ENCODE measurements at regions not wholly inside any gene's neighbourhood (a gene's known extent, or its start where the extent isn't known, plus 50 kb on each side); places are given as distances from the start of the nearest gene placed in this dataset.
"Not testable (repeated sequence)": the region's sequence is repeated elsewhere in the genome, so short reads cannot be mapped to it uniquely, and the experiment has no call there.

DNA sequence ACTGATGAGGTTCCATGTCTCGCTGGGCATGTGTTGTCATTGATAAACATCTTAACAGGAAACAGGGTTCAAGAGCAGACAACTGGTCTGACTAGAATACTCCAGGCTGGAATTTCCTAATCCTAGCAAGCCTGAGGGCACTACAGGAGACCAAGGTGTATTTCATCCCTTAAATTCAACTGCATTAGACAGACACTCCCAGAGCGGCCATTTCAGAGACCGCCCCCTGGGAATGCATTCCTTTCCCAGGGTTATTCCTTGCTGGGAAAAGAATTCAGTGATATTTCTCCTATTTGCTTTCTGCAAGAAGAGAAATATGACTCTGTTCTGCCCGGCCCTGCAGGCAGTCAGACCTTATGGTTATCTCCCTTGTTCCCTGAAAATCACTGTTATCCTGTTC lies 383.1 kb upstream of the MBL2 start:
- TF ChIP-seq, protein P1, sequence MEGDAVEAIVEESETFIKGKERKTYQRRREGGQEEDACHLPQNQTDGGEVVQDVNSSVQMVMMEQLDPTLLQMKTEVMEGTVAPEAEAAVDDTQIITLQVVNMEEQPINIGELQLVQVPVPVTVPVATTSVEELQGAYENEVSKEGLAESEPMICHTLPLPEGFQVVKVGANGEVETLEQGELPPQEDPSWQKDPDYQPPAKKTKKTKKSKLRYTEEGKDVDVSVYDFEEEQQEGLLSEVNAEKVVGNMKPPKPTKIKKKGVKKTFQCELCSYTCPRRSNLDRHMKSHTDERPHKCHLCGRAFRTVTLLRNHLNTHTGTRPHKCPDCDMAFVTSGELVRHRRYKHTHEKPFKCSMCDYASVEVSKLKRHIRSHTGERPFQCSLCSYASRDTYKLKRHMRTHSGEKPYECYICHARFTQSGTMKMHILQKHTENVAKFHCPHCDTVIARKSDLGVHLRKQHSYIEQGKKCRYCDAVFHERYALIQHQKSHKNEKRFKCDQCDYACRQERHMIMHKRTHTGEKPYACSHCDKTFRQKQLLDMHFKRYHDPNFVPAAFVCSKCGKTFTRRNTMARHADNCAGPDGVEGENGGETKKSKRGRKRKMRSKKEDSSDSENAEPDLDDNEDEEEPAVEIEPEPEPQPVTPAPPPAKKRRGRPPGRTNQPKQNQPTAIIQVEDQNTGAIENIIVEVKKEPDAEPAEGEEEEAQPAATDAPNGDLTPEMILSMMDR (optimal IDR thresholded peaks at IDR 0.05 in 1 of 3, IDR thresholded peaks at IDR 0.05 in 1 of 3, conservative IDR thresholded peaks at IDR 0.05 in 1 of 3; ENCODE audit: extremely low read depth in 1 of 3, insufficient read depth in 2 of 3, low read length in 3 of 3), result not testable (repeated sequence)
- TF ChIP-seq EZH2 (IDR thresholded peaks at IDR 0.05; ENCODE audit: low read length), result not testable (repeated sequence)
